ENCODE measurements at regions not wholly inside any gene's neighbourhood (a gene's known extent, or its start where the extent isn't known, plus 50 kb on each side); places are given as distances from the start of the nearest gene placed in this dataset.

- no peak for TF ChIP-seq CTCF (IDR thresholded peaks at IDR 0.05; ENCODE audit: low read depth, low read length)
Measured at GRCh38 chr18:37864122-37864521, 298.5 kb upstream of the CELF4 start.

GRCh38 chr18:37861981-37862380, 296.4 kb upstream of the CELF4 start:
- TF ChIP-seq CTCF (IDR thresholded peaks at IDR 0.05; ENCODE audit: low read depth, low read length): no peak
- no peak for DNase-seq (ENCODE audit: low read depth in 2 of 2)
- no peak overlapping the region for H3K4me3 ChIP-seq (replicated peaks in 1 of 2; ENCODE audit: low read depth in 2 of 2, low read length in 2 of 2)

More at GRCh38 chr18:37864122-37864521, 298.5 kb upstream of the CELF4 start:
- no peak overlapping the region for H3K4me3 ChIP-seq (replicated peaks in 1 of 2; ENCODE audit: low read depth in 2 of 2, low read length in 2 of 2)
- no peak for DNase-seq (ENCODE audit: low read depth in 2 of 2)

- no peak for DNase-seq (ENCODE audit: low read depth in 2 of 2)
- no peak overlapping the region for H3K4me3 ChIP-seq (replicated peaks in 1 of 2; ENCODE audit: low read depth in 2 of 2, low read length in 2 of 2)
- no peak for TF ChIP-seq CTCF (IDR thresholded peaks at IDR 0.05; ENCODE audit: low read depth, low read length)
Measured at GRCh38 chr18:37854396-37854795, 288.8 kb upstream of the CELF4 start.

DNA sequence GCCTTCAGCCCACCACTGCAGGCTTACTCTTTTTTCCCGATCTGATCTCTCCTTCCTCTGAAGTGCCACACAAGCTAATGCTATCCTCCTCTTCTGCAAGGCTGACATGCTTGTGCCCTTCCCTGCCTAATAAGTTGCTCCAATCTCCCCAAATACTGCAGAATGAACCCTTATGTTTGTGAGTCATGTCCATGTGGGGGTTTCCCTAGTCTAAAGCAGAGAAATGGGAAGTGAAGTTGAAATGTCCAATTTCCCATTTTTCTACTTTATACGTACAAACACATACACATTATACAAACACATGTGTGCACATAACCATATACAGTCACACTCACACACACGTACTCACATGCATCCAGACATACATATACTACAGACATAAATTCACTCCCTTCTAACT, 288.1 kb upstream of the CELF4 start:
- no peak for DNase-seq (ENCODE audit: low read depth in 2 of 2)
- H3K4me3 ChIP-seq (replicated peaks in 1 of 2; ENCODE audit: low read depth in 2 of 2, low read length in 2 of 2): no peak overlapping the region
- no peak for TF ChIP-seq CTCF (IDR thresholded peaks at IDR 0.05; ENCODE audit: low read depth, low read length)

DNA sequence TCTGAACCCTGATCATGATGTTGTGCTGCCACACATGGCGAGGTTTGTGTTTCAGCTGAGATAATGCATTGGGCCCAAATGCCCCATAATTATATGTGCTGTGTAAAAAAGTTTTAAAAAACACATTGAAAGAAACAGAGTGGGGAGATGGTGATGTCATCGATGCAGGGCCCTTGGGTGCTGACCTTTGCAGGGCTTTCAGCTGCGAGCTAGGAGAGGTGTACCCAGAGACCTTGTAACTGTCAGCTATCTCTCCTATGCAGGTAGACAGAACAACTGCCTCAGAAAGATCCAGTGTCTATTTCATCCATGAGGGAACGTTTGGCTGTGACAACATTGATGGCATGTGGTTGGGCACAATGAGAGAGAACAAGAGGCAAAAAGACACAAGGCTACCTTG, 286.9 kb upstream of the CELF4 start:
- no peak for DNase-seq (ENCODE audit: low read depth in 2 of 2)

GRCh38 chr18:37847544-37847943, 281.9 kb upstream of the CELF4 start:
- no peak overlapping the region for H3K4me3 ChIP-seq (replicated peaks in 1 of 2; ENCODE audit: low read depth in 2 of 2, low read length in 2 of 2)
- no peak for TF ChIP-seq CTCF (IDR thresholded peaks at IDR 0.05; ENCODE audit: low read depth, low read length)
- DNase-seq (ENCODE audit: low read depth in 2 of 2): no peak

More for the DNA sequence above, 286.9 kb upstream of the CELF4 start:
- no peak for TF ChIP-seq CTCF (IDR thresholded peaks at IDR 0.05; ENCODE audit: low read depth, low read length)
- H3K4me3 ChIP-seq (replicated peaks in 1 of 2; ENCODE audit: low read depth in 2 of 2, low read length in 2 of 2): no peak overlapping the region

DNA sequence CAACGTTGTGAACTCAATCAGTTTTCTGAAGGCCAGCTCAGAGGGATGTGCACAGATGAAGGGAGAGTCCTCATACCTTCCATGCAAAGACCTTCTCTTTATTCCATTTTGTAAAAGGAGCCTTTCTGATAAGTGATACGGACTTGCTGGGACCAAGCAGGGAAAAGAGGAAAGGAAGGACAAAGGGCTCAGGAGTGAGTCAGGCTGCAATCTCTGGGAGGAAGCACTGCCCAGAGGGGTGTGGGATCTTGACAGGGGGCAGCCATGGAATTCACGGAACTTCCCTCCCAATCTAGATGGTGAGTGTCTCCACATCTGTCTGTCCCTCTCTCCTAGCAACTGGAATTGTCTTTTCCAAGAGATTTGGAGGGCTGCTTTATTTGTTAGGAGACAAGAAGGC, 281.4 kb upstream of the CELF4 start:
- H3K4me3 ChIP-seq (replicated peaks in 1 of 2; ENCODE audit: low read depth in 2 of 2, low read length in 2 of 2): no peak overlapping the region
- DNase-seq (ENCODE audit: low read depth in 2 of 2): no peak
- no peak for TF ChIP-seq CTCF (IDR thresholded peaks at IDR 0.05; ENCODE audit: low read depth, low read length)
